ENCODE measurements at regions not wholly inside any gene's neighbourhood (a gene's known extent, or its start where the extent isn't known, plus 50 kb on each side); places are given as distances from the start of the nearest gene placed in this dataset.

DNA sequence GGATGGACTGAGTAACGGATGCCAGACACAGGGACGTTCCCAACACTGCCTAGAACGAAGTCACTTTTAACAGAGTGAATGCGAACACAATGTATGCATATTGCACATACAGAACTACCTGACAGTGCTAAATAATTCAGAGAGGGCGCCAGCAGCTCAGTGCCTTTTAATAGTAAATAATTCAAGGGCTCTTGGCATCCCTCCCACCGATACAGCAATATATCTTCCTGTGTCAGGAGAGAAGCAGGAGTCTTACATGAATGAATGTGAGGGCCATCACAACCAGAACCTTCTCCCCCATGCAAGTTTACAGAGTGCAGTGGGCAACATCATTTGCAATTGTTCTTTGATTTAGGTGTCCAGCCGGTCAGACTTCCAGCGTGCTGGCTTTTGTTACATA lies 88.4 kb upstream of the KCNG1 start:
- no peak overlapping the region for H3K4me2 ChIP-seq (ENCODE audit: low read depth, low read length, poor library complexity, severe bottlenecking)
- no peaks in the 10 kb centered on the region for H3K79me2 ChIP-seq (ENCODE audit: insufficient read depth, low read length)
- H3K9ac ChIP-seq (ENCODE audit: low read length), result no peak overlapping the region
- no peaks in the 10 kb centered on the region for H3K36me3 ChIP-seq (ENCODE audit: low read length)
- H3K4me3 ChIP-seq (ENCODE audit: insufficient read depth, low read length, poor library complexity, severe bottlenecking), result no peak overlapping the region
- no peaks in the 10 kb centered on the region for H4K20me1 ChIP-seq (ENCODE audit: low read depth, low read length)
- no peaks in the 10 kb centered on the region for H3F3A ChIP-seq (ENCODE audit: insufficient read depth)
- H2AFZ ChIP-seq (ENCODE audit: low read depth, low read length, severe bottlenecking), result no peak overlapping the region
- H3K27me3 ChIP-seq (ENCODE audit: low read length), result no peaks in the 10 kb centered on the region
- no peak overlapping the region for H3K27ac ChIP-seq (ENCODE audit: low read depth, low read length)
- H3K9me2 ChIP-seq (replicated peaks; ENCODE audit: insufficient read depth, low read length), result no peaks in the 10 kb centered on the region
- TF ChIP-seq, protein P1, sequence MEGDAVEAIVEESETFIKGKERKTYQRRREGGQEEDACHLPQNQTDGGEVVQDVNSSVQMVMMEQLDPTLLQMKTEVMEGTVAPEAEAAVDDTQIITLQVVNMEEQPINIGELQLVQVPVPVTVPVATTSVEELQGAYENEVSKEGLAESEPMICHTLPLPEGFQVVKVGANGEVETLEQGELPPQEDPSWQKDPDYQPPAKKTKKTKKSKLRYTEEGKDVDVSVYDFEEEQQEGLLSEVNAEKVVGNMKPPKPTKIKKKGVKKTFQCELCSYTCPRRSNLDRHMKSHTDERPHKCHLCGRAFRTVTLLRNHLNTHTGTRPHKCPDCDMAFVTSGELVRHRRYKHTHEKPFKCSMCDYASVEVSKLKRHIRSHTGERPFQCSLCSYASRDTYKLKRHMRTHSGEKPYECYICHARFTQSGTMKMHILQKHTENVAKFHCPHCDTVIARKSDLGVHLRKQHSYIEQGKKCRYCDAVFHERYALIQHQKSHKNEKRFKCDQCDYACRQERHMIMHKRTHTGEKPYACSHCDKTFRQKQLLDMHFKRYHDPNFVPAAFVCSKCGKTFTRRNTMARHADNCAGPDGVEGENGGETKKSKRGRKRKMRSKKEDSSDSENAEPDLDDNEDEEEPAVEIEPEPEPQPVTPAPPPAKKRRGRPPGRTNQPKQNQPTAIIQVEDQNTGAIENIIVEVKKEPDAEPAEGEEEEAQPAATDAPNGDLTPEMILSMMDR (IDR thresholded peaks at IDR 0.05; ENCODE audit: insufficient read depth, low read length, poor library complexity, severe bottlenecking), result no peak
- TF ChIP-seq EZH2phosphoT487 (conservative IDR thresholded peaks at IDR 0.05; ENCODE audit: low read length), result no peak
- no peaks in the 10 kb centered on the region for H3K9me3 ChIP-seq (ENCODE audit: insufficient read depth, low read length)

DNA sequence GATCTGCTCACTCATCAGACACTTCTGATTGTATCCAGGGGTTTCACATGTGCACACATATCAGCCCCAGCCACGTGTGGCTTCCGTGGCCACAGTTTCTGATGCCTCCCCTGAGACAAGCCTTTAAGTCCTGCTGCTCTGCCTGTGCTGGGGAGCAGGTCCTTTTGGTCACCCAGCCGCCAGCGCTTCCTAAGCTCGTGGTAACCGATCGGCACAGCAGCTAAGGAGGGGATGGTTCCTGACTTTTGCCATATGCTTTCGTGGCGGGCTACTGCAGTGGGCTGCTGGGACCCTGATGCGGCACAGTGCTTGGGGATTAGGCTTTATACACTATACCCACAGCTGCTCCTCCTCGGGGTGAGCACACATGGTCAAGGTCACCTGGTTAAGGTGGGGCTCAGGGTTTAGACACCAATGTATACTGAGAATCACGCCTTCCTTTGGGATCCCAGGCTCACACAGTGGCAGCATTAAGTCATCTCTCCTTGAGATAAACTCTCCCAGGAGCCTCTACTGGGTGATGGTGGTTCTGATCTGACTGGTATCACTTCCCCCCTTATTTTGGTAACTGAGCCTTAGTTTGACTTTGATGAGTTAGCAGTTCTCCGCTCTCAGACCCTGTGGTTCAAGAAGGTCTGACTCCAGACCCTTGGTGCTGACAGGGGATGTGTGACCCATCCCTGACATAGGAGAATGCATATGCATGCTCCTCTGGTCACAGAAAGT lies 85.9 kb upstream of the KCNG1 start:
- H3K36me3 ChIP-seq (ENCODE audit: low read length), result no peaks in the 10 kb centered on the region
- no peaks in the 10 kb centered on the region for H3K79me2 ChIP-seq (ENCODE audit: insufficient read depth, low read length)
- H3K27me3 ChIP-seq (ENCODE audit: low read length), result no peaks in the 10 kb centered on the region
- no peak overlapping the region for H2AFZ ChIP-seq (ENCODE audit: low read depth, low read length, severe bottlenecking)
- H3K27ac ChIP-seq (ENCODE audit: low read depth, low read length), result no peak overlapping the region
- H3K9ac ChIP-seq (ENCODE audit: low read length), result no peak overlapping the region
- no peaks in the 10 kb centered on the region for H3F3A ChIP-seq (ENCODE audit: insufficient read depth)
- TF ChIP-seq EZH2phosphoT487 (conservative IDR thresholded peaks at IDR 0.05; ENCODE audit: low read length), result no peak
- TF ChIP-seq, protein P1 (IDR thresholded peaks at IDR 0.05; ENCODE audit: insufficient read depth, low read length, poor library complexity, severe bottlenecking), result no peak
- no peaks in the 10 kb centered on the region for H3K9me2 ChIP-seq (replicated peaks; ENCODE audit: insufficient read depth, low read length)
- H3K4me2 ChIP-seq (ENCODE audit: low read depth, low read length, poor library complexity, severe bottlenecking), result no peak overlapping the region
- H4K20me1 ChIP-seq (ENCODE audit: low read depth, low read length), result no peaks in the 10 kb centered on the region
- no peaks in the 10 kb centered on the region for H3K9me3 ChIP-seq (ENCODE audit: insufficient read depth, low read length)
- H3K4me3 ChIP-seq (ENCODE audit: insufficient read depth, low read length, poor library complexity, severe bottlenecking), result no peak overlapping the region

DNA sequence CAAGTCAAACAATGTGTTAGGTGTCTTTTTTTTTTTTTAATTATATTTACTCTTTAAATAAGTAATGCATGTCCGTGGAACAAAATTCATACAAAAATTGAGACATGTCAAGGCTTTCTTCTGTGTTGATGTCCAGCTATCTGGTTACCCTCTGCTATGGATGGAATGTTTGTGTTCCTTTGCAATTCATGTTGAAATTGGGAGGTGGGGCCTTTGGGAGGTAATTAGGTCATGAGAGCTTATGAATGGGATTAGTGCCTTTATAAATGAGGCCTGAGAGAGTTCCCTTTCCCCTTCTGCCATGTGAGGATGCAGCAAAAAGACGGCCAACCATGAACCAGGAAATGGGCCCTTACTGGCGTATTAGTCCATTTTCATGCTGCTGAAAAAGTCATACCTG lies 83.1 kb upstream of the KCNG1 start:
- Histone ChIP-seq H3K27ac (ENCODE audit: low read depth, low read length) (no peak overlapping the region), H3K27me3 (ENCODE audit: low read length) (no peaks in the 10 kb centered on the region), H3K9me2 (replicated peaks; ENCODE audit: insufficient read depth, low read length) (no peaks in the 10 kb centered on the region), H3K79me2 (ENCODE audit: insufficient read depth, low read length) (no peaks in the 10 kb centered on the region), H2AFZ (ENCODE audit: low read depth, low read length, severe bottlenecking) (no peak overlapping the region), H3K4me2 (ENCODE audit: low read depth, low read length, poor library complexity, severe bottlenecking) (no peak overlapping the region), H4K20me1 (ENCODE audit: low read depth, low read length) (no peaks in the 10 kb centered on the region), H3K4me3 (ENCODE audit: insufficient read depth, low read length, poor library complexity, severe bottlenecking) (no peak overlapping the region), H3K9ac (ENCODE audit: low read length) (no peak overlapping the region), H3K36me3 (ENCODE audit: low read length) (no peaks in the 10 kb centered on the region), H3K9me3 (ENCODE audit: insufficient read depth, low read length) (no peaks in the 10 kb centered on the region), H3F3A (ENCODE audit: insufficient read depth) (no peaks in the 10 kb centered on the region)
- TF ChIP-seq, protein P1 (IDR thresholded peaks at IDR 0.05; ENCODE audit: insufficient read depth, low read length, poor library complexity, severe bottlenecking), result no peak
- TF ChIP-seq EZH2phosphoT487 (conservative IDR thresholded peaks at IDR 0.05; ENCODE audit: low read length), result no peak

Measured in SU-DHL-6 (cell line).